HepG2 (cell line): ENCODE measurements at regions not wholly inside any gene's neighbourhood (a gene's known extent, or its start where the extent isn't known, plus 50 kb on each side); places are given as distances from the start of the nearest gene placed in this dataset.

Source experiments
- ATAC-seq: fragments of 200-7000 bp; cut with Tn5 transposase; 3 replicates; pipeline ENCODE4 v1.9.1; 2020; ENCODE audit warnings: mild to moderate bottlenecking, moderate library complexity
- BruUV-seq: library from RNA; stranded (reverse); fragments of 400-500 nt; replicated peaks from 2 replicates; lab custom pipeline; 2021; lab: Mats Ljungman, UMichigan
- CTCF ChIA-PET: fragments of 300-600 bp; formaldehyde crosslinking; extraction: SDS; loops from one replicate; lab custom pipeline; 2021; ENCODE audit warnings: low total read pairs, inconsistent platforms, low intra/inter-chr PET ratio; lab: Yijun Ruan, JAX
- POLR2A ChIA-PET: fragments of 350-600 bp; sonication (Branson Sonifier 250); formaldehyde crosslinking; loops from one replicate; lab custom pipeline; 2020; ENCODE audit warnings: antibody characterized with exemption, inconsistent platforms; lab: Yijun Ruan, JAX
- DNase-seq: peaks from one replicate; pipeline ENCODE4 v3.0.0-alpha.2; 2015; ENCODE audit warnings: low spot score
- FAIRE-seq: peaks from 3 replicates; lab custom pipeline; 2011; peaks lifted over from hg19 to GRCh38; lab: Jason Lieb, UNC
- H2AFZ ChIP-seq: one replicate; pipeline ENCODE4 v1.6.1; 2011; ENCODE audit warnings: low read length, inconsistent platforms
- H3K27ac ChIP-seq: fragments of 300-600 bp; 3 replicates; pipeline ENCODE4 v1.8.0; 2011; ENCODE audit warnings: mixed run types, mild to moderate bottlenecking, mixed read lengths, low read length, inconsistent platforms; ENCODE audit not compliant: insufficient read depth; ENCODE audit errors: extremely low read length
- H3K27me3 ChIP-seq, 2 experiments: fragments of 200-600 bp in 1 of 2; 2 replicates in 1 of 2; 3 replicates in 1 of 2; pipeline versions ENCODE4 v1.6.0 to v1.8.0; 2011; ENCODE audit warnings: low read length in 2 of 2, mild to moderate bottlenecking in 2 of 2, moderate library complexity in 2 of 2, inconsistent platforms in 1 of 2; ENCODE audit not compliant: insufficient read depth in 2 of 2, control insufficient read depth in 1 of 2
- H3K36me3 ChIP-seq, 2 experiments: fragments of 200-600 bp in 1 of 2; replicated peaks in 1 of 2; 2 replicates in 1 of 2; 3 replicates in 1 of 2; pipeline versions ENCODE4 v1.5.1 to v1.8.0; 2011; ENCODE audit warnings: low read length in 2 of 2, inconsistent platforms in 1 of 2; ENCODE audit not compliant: insufficient read depth in 2 of 2, control insufficient read depth in 1 of 2
- H3K4me1 ChIP-seq: 2 replicates; pipeline ENCODE4 v1.5.1; 2012; ENCODE audit warnings: low read length, inconsistent platforms; ENCODE audit not compliant: insufficient read depth
- H3K4me2 ChIP-seq: 2 replicates; pipeline ENCODE4 v1.6.0; 2011; ENCODE audit warnings: low read depth, low read length, inconsistent platforms
- H3K4me3 ChIP-seq, 3 experiments: fragments of 200-600 bp in 1 of 3; sonication (generic), shearing (Covaris generic) in 1 of 3; replicated peaks in 1 of 3; 2 replicates each; pipeline ENCODE4 v1.5.1; 2011 to 2016; ENCODE audit warnings: low read length in 3 of 3, inconsistent platforms in 2 of 3, low read depth in 2 of 3, mild to moderate bottlenecking in 2 of 3, control low read depth in 1 of 3, mixed read lengths in 1 of 3; ENCODE audit not compliant: insufficient read depth in 1 of 3
- H3K79me2 ChIP-seq: one replicate; pipeline ENCODE4 v1.6.1; 2011; ENCODE audit warnings: low read length, inconsistent platforms; ENCODE audit not compliant: insufficient read depth
- H3K9ac ChIP-seq: 2 replicates; pipeline ENCODE4 v1.6.0; 2011; ENCODE audit warnings: mild to moderate bottlenecking, low read depth, low read length, inconsistent platforms; ENCODE audit not compliant: insufficient read depth
- H3K9me3 ChIP-seq: 2 replicates; pipeline ENCODE4 v1.5.1; 2012; ENCODE audit warnings: mild to moderate bottlenecking, low read length
- H4K20me1 ChIP-seq: 2 replicates; pipeline ENCODE4 v1.6.0; 2011; ENCODE audit warnings: inconsistent platforms, mild to moderate bottlenecking, low read length, moderate library complexity; ENCODE audit not compliant: insufficient read depth
- ARNT2 ChIP-seq: sonication (generic); formaldehyde crosslinking; IDR thresholded peaks from 2 replicates; pipeline ENCODE4 v1.8.0; 2022; ENCODE audit warnings: mild to moderate bottlenecking, low read depth, missing genetic modification reagents, moderate library complexity
- MTF2 ChIP-seq: sonication (generic); formaldehyde crosslinking; IDR thresholded peaks from 2 replicates; pipeline ENCODE4 v1.5.0; 2020; ENCODE audit warnings: missing genetic modification reagents, borderline replicate concordance
- PRMT3 ChIP-seq: sonication (generic); formaldehyde crosslinking; IDR thresholded peaks from 2 replicates; pipeline ENCODE4 v1.8.1; 2022; ENCODE audit warnings: low read depth, mild to moderate bottlenecking, moderate library complexity, missing genetic modification reagents, borderline replicate concordance
- SETDB1 ChIP-seq: sonication (generic); formaldehyde crosslinking; IDR thresholded peaks from 2 replicates; pipeline ENCODE4 v1.5.1; 2020; ENCODE audit warnings: missing genetic modification reagents, mild to moderate bottlenecking, borderline replicate concordance
- ZKSCAN5 ChIP-seq: sonication (generic); formaldehyde crosslinking; IDR thresholded peaks from 2 replicates; pipeline ENCODE4 v1.5.1; 2020; ENCODE audit warnings: mild to moderate bottlenecking, missing genetic modification reagents
- ZNF333 ChIP-seq: sonication (generic); formaldehyde crosslinking; IDR thresholded peaks from 2 replicates; pipeline ENCODE4 v1.4.0; 2020; ENCODE audit warnings: mild to moderate bottlenecking, missing genetic modification reagents, borderline replicate concordance
- ZNF350 ChIP-seq: sonication (generic); formaldehyde crosslinking; IDR thresholded peaks from 2 replicates; pipeline ENCODE4 v1.4.0; 2020; ENCODE audit warnings: mild to moderate bottlenecking, low read depth, missing genetic modification reagents, borderline replicate concordance
- ZNF570 ChIP-seq: sonication (generic); formaldehyde crosslinking; IDR thresholded peaks from 2 replicates; pipeline ENCODE4 v1.4.0; 2020; ENCODE audit warnings: mild to moderate bottlenecking, missing genetic modification reagents, borderline replicate concordance
- ZNF766 ChIP-seq: sonication (generic); formaldehyde crosslinking; IDR thresholded peaks from 2 replicates; pipeline ENCODE4 v1.5.0; 2020; ENCODE audit warnings: missing genetic modification reagents, borderline replicate concordance
- WGBS: methylation state at CpG from one replicate; pipeline ENCODE4 v1.1.6; 2017; ENCODE audit warnings: low lambda C conversion rate; 5-methylcytosine and 5-hydroxymethylcytosine counted together
- in situ Hi-C: cut with HindIII; loops from 2 replicates; pipeline ENCODE4 v1.10.0; 2017; ENCODE audit warnings: low pct_unique_long_range_greater_than_20kb; ENCODE audit not compliant: extremely low pct_ligation_motif_present
- intact Hi-C: fragments of 100-400 bp; cut with micrococcal nuclease; formaldehyde crosslinking; loops from one replicate; pipeline ENCODE4 v1.10.0; 2022; ENCODE audit not compliant: unreplicated experiment
- TF ChIP-seq, protein P1 (sequence below): sonication (generic); formaldehyde crosslinking; IDR thresholded peaks from 2 replicates; pipeline ENCODE4 v1.4.0; 2020; ENCODE audit warnings: mild to moderate bottlenecking, missing genetic modification reagents, borderline replicate concordance
- TF ChIP-seq, protein P2 (sequence below): sonication (generic); formaldehyde crosslinking; IDR thresholded peaks from 2 replicates; pipeline ENCODE4 v1.8.1; 2023; ENCODE audit warnings: mild to moderate bottlenecking, inconsistent platforms, moderate library complexity, missing genetic modification reagents, borderline replicate concordance
- TF ChIP-seq, protein P3 (sequence below): sonication (generic); formaldehyde crosslinking; IDR thresholded peaks from 2 replicates; pipeline ENCODE4 v1.5.1; 2020; ENCODE audit warnings: missing genetic modification reagents, mild to moderate bottlenecking, borderline replicate concordance
- TF ChIP-seq, protein P4 (sequence below): IDR thresholded peaks from 2 replicates; pipeline ENCODE4 v1.6.1; 2018; ENCODE audit warnings: missing genetic modification reagents, mild to moderate bottlenecking, missing compliant biosample characterization
- TF ChIP-seq, protein P5 (sequence below): sonication (generic); formaldehyde crosslinking; IDR thresholded peaks from 2 replicates; pipeline ENCODE4 v1.4.0; 2020; ENCODE audit warnings: mild to moderate bottlenecking, missing genetic modification reagents

DNA sequence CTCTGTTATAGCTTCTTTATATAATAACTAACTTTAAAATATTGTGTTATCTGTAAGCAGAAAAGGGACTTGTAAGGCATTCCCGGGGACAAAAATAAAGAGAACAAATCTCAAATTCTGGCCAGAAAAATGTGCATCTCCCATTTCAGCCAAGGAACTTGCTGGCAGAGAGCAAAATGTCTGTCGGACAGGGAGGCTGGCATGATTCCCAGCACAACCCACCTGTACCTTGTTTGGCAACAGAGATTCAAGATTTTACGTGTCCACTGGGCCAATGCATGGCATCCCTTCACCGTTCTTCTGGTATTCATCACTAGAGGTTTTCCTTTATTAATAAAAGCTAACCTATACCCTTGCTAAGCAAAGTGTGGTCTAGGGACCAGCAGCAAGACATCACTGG lies 566.6 kb downstream of the PSAT1 start (continued):
- TF ChIP-seq, protein P1, sequence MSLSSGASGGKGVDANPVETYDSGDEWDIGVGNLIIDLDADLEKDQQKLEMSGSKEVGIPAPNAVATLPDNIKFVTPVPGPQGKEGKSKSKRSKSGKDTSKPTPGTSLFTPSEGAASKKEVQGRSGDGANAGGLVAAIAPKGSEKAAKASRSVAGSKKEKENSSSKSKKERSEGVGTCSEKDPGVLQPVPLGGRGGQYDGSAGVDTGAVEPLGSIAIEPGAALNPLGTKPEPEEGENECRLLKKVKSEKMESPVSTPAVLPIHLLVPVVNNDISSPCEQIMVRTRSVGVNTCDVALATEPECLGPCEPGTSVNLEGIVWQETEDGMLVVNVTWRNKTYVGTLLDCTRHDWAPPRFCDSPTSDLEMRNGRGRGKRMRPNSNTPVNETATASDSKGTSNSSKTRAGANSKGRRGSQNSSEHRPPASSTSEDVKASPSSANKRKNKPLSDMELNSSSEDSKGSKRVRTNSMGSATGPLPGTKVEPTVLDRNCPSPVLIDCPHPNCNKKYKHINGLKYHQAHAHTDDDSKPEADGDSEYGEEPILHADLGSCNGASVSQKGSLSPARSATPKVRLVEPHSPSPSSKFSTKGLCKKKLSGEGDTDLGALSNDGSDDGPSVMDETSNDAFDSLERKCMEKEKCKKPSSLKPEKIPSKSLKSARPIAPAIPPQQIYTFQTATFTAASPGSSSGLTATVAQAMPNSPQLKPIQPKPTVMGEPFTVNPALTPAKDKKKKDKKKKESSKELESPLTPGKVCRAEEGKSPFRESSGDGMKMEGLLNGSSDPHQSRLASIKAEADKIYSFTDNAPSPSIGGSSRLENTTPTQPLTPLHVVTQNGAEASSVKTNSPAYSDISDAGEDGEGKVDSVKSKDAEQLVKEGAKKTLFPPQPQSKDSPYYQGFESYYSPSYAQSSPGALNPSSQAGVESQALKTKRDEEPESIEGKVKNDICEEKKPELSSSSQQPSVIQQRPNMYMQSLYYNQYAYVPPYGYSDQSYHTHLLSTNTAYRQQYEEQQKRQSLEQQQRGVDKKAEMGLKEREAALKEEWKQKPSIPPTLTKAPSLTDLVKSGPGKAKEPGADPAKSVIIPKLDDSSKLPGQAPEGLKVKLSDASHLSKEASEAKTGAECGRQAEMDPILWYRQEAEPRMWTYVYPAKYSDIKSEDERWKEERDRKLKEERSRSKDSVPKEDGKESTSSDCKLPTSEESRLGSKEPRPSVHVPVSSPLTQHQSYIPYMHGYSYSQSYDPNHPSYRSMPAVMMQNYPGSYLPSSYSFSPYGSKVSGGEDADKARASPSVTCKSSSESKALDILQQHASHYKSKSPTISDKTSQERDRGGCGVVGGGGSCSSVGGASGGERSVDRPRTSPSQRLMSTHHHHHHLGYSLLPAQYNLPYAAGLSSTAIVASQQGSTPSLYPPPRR (CRISPR knock-in tag) = no peak
- TF ChIP-seq ZNF333 (CRISPR knock-in tag) (no peak), ZKSCAN5 (CRISPR knock-in tag) (no peak)
- TF ChIP-seq, protein P2, sequence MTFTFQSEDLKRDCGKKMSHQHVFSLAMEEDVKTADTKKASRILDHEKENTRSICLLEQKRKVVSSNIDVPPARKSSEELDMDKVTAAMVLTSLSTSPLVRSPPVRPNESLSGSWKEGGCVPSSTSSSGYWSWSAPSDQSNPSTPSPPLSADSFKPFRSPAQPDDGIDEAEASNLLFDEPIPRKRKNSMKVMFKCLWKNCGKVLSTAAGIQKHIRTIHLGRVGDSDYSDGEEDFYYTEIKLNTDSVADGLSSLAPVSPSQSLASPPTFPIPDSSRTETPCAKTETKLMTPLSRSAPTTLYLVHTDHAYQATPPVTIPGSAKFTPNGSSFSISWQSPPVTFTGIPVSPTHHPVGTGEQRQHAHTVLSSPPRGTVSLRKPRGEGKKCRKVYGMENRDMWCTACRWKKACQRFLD (CRISPR knock-in tag) = no peak

DNA sequence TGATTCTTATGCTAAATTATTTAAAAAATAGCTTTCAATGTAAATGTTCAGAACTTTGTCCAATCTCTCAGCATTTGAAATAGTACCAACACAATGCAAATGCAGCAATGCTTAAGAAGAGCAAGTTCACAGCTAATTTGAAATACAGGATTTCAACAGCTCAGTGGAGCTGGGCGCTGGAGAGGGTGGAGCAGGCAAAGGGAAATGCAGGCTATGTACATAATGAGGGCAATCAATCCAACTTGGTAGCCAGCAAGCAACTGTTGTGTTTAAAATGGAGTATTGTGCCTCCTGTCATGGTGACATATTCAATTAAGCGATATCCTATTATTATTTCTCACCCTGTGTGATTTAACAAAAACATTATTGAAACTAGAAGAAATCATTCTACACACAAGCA lies 568.8 kb downstream of the PSAT1 start:
- no peaks in the 10 kb centered on the region for H3K79me2 ChIP-seq
- no peaks in the 10 kb centered on the region for H3K36me3 ChIP-seq
- no TSS peak for BruUV-seq
- FAIRE-seq = no peak
- H3K9me3 ChIP-seq = no peaks in the 10 kb centered on the region
- no peak overlapping the region for H2AFZ ChIP-seq
- no peak overlapping the region for H3K9ac ChIP-seq
- intact Hi-C loops = no loop called here
- no peak overlapping the region for H3K4me2 ChIP-seq
- no peak overlapping the region for H3K27ac ChIP-seq
- no peak overlapping the region for H3K4me3 ChIP-seq
- WGBS = 32% methylated on average over 2 of the region's 2 CpGs
- ChIA-PET CTCF (no interaction called here), POLR2A (no interaction called here)
- no peak for ATAC-seq
- no peaks in the 10 kb centered on the region for H3K27me3 ChIP-seq
- no peaks in the 10 kb centered on the region for H4K20me1 ChIP-seq
- no peak for DNase-seq
- in situ Hi-C loops = no loop called here
- no peaks in the 10 kb centered on the region for H3K4me1 ChIP-seq
- no peak for TF ChIP-seq ZNF570 (CRISPR knock-in tag)
- TF ChIP-seq, protein P3, sequence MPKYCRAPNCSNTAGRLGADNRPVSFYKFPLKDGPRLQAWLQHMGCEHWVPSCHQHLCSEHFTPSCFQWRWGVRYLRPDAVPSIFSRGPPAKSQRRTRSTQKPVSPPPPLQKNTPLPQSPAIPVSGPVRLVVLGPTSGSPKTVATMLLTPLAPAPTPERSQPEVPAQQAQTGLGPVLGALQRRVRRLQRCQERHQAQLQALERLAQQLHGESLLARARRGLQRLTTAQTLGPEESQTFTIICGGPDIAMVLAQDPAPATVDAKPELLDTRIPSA (CRISPR knock-in tag) = no peak
- no peak for TF ChIP-seq ARNT2
- TF ChIP-seq SETDB1 = no peak
- TF ChIP-seq ZNF766 (CRISPR knock-in tag) = no peak
- TF ChIP-seq, protein P4, sequence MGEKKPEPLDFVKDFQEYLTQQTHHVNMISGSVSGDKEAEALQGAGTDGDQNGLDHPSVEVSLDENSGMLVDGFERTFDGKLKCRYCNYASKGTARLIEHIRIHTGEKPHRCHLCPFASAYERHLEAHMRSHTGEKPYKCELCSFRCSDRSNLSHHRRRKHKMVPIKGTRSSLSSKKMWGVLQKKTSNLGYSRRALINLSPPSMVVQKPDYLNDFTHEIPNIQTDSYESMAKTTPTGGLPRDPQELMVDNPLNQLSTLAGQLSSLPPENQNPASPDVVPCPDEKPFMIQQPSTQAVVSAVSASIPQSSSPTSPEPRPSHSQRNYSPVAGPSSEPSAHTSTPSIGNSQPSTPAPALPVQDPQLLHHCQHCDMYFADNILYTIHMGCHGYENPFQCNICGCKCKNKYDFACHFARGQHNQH (CRISPR knock-in tag) = no peak
- TF ChIP-seq ZNF350 = no peak
- TF ChIP-seq MTF2 (CRISPR knock-in tag) = no peak
- TF ChIP-seq, protein P5, sequence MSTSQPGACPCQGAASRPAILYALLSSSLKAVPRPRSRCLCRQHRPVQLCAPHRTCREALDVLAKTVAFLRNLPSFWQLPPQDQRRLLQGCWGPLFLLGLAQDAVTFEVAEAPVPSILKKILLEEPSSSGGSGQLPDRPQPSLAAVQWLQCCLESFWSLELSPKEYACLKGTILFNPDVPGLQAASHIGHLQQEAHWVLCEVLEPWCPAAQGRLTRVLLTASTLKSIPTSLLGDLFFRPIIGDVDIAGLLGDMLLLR (CRISPR knock-in tag) = no peak
- TF ChIP-seq PRMT3 = no peak
- TF ChIP-seq, all 625 proteins: peak for 0
